SK-N-MC (cell line): ENCODE measurements at regions not wholly inside any gene's neighbourhood (a gene's known extent, or its start where the extent isn't known, plus 50 kb on each side); places are given as distances from the start of the nearest gene placed in this dataset.

Source experiments
- DNase-seq: peaks from one replicate; pipeline ENCODE4 v3.0.0-alpha.2; 2011; ENCODE audit warnings: low read depth, low spot score
- H3K27ac ChIP-seq: fragments of 200-600 bp; sonication (generic); 2 replicates; pipeline ENCODE4 v1.5.1; 2016; ENCODE audit warnings: mixed run types
- H3K36me3 ChIP-seq: fragments of 200-600 bp; sonication (generic); 2 replicates; pipeline ENCODE4 v1.6.1; 2017; ENCODE audit warnings: antibody characterized with exemption, low read length, mixed read lengths; ENCODE audit not compliant: insufficient read depth
- H3K4me3 ChIP-seq: fragments of 200-600 bp; sonication (generic); 2 replicates; pipeline ENCODE4 v1.5.1; 2016
- H3K9ac ChIP-seq: fragments of 200-600 bp; sonication (generic); 2 replicates; pipeline ENCODE4 v1.8.0; 2017; ENCODE audit warnings: mixed run types, mixed read lengths; ENCODE audit not compliant: insufficient read length
- H3K9me3 ChIP-seq: fragments of 200-600 bp; sonication (generic); 2 replicates; pipeline ENCODE4 v1.6.1; 2017; ENCODE audit warnings: low read depth, mild to moderate bottlenecking, antibody characterized with exemption, low read length, moderate library complexity, mixed read lengths
- EZH2 ChIP-seq: fragments of 200-600 bp; sonication (generic); IDR thresholded peaks from one replicate; pipeline ENCODE4 v1.6.1; 2017; ENCODE audit warnings: antibody characterized with exemption
- FOXP2 ChIP-seq: optimal IDR thresholded peaks from 2 replicates; pipeline ENCODE3; 2011; ENCODE audit warnings: mild to moderate bottlenecking, moderate library complexity; ENCODE audit not compliant: insufficient read depth; ENCODE audit errors: extremely low read length, control extremely low read depth
- POLR2AphosphoS5 ChIP-seq: IDR thresholded peaks from 2 replicates; pipeline ENCODE4 v1.6.1; 2012; ENCODE audit warnings: mild to moderate bottlenecking, low read depth, low read length, borderline replicate concordance

DNA sequence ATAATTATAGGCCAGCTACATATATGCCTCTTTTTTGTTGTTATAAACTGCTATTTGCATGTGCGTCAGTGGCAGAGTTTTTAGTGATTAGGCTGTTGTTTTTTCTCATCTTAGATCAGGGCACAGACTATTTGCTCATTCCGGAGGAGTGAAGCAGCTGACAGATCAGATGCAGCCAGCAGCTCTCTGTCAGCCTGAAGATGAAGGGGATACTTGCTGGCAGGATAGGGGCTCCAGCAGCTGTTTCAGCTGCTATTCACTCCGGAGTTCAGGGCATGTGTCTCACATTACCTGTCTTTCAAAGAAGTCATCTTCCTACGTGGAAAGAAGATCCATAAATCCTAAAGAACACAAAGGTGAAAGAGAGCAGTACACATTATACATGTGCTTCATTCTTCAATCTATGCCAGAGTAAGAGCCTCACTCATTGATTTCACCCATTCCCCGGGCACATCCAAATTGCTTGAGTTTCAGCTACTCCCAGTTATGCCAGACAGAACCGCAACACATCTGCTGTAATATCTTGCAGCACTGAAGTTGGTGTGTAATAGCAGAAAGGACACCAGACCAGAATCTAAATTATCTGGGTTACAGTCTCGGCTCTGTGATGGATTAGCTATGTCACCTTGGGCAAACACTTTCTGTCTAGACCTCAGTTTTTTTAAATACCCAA is 182.8 kb upstream of the CHRM2 start:
- no peak for DNase-seq
- TF ChIP-seq EZH2 (no peak), FOXP2 (no peak), POLR2AphosphoS5 (no peak)
- no peaks in the 10 kb centered on the region for H3K9me3 ChIP-seq
- H3K9ac ChIP-seq = no peak overlapping the region
- H3K36me3 ChIP-seq = no peaks in the 10 kb centered on the region
- no peak overlapping the region for H3K4me3 ChIP-seq
- no peak overlapping the region for H3K27ac ChIP-seq

DNA sequence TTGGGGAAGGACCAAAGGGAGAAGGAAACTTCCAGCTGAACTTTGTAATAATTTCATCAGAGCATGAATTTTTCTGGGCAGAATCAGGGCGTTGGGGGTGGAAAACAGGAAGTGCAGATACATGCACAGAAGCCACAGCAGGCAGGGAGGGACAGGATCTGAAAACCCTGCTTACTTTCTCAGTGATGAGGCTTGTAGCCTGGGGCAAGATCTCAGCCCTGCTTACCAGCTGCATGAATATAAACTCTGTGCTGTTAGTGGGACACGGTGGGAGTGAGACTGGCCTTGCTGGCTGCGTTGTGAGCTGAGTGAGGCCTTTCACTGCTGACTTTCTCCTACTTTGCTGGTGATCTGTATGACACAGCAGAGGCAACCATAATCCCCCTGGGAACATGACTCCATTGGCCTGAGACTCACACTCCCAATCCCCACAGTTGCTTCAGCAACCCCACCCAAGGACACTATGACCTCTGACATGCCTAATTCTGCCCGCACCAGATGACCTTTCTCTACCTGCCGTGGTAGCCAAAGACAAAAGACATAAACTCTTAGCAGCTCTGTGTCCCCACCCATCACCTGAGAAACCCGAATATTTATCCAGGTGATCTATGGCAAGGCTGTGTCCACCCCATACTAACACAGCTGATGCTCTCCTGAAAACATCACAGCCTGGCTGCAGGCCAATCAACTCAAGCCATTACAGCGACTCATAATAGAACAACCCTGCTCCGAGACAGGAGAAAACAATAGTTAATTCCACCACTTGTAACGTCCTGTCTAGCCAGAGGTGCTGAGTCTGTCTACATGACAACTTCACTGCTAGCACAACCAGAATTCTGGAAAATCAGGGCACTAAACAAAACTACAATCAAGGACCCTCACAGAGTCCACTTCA is 190.7 kb upstream of the CHRM2 start:
- peak overlapping the region; percentile 97 for H3K27ac ChIP-seq
- H3K4me3 ChIP-seq = peak overlapping the region; percentile 66
- H3K9ac ChIP-seq = peak overlapping the region; percentile 77
- peak; percentile 95 for DNase-seq
- H3K36me3 ChIP-seq = no peaks in the 10 kb centered on the region; the same call in 1 of the 2 replicates
- H3K9me3 ChIP-seq = peaks cover 15% of the 10 kb centered on the region; the same call in 1 of the 2 replicates
- TF ChIP-seq EZH2 (no peak), POLR2AphosphoS5 (peak; percentile 27; the same call in 1 of the 2 replicates), FOXP2 (no peak)

DNA sequence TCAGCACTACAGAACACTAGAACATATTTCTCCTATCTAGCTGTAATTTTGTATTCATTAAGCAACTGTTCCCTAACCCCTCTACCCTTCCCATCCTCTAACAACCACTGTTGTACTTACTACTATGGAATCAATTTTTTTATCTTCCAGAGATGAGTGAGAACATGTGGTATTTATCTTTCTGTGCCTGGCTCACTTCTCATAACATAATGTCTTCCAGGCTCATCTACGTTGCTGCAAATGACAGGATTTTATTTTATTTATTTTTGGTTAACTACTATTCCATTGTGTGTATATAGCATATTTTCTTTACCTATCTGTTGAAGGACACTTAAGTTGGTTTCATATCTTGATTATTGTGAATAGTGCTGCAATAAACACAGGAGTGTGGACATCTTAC is 200.9 kb upstream of the CHRM2 start:
- Histone ChIP-seq H3K27ac (no peak overlapping the region), H3K9ac (no peak overlapping the region), H3K36me3 (no peaks in the 10 kb centered on the region), H3K4me3 (no peak overlapping the region), H3K9me3 (peaks cover 12% of the 10 kb centered on the region)
- DNase-seq = no peak
- no peak for TF ChIP-seq POLR2AphosphoS5
- no peak for TF ChIP-seq EZH2
- no peak for TF ChIP-seq FOXP2

DNA sequence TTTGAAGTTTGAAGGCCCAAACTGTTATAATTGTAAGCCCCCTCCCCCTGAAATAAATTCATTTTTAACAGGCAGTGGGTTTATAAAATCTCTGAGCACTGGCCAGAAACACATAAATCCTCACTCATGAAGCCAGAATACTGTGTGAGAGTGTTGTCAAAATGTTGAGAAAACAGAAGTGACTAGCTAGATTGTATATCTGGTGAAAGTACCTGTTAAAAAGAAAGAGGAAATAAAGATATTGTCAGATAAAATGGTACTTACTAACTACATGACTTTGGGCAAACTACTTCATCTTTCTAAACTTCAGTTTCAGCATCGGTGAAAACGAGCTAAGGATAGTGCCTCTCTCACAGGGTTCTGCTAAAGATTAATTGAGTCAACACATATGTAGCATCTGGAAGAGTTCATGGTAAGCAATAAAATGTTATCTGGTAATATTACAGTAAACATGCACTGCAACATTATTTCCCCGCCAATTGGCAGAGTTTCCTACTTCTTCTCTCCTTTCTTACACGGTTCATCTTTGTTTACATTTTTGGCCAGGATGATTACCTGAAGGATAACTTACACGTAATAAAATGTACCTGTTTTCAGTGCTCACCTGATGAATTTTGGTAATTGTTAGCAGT is 202.5 kb upstream of the CHRM2 start:
- TF ChIP-seq POLR2AphosphoS5 (no peak), FOXP2 (no peak), EZH2 (no peak)
- DNase-seq = no peak
- Histone ChIP-seq H3K27ac (no peak overlapping the region), H3K4me3 (no peak overlapping the region), H3K36me3 (no peaks in the 10 kb centered on the region), H3K9me3 (no peaks in the 10 kb centered on the region), H3K9ac (no peak overlapping the region)

- Histone ChIP-seq H3K9me3 (no peaks in the 10 kb centered on the region), H3K27ac (peak overlapping the region; percentile 78), H3K36me3 (no peaks in the 10 kb centered on the region), H3K4me3 (peak overlapping the region; percentile 16; the same call in 1 of the 2 replicates), H3K9ac (no peak overlapping the region)
- peak; percentile 25; the same call in 1 of the 2 replicates for TF ChIP-seq POLR2AphosphoS5
- no peak for TF ChIP-seq EZH2
- no peak for TF ChIP-seq FOXP2
- DNase-seq = no peak
These were observed 203.9 kb upstream of the CHRM2 start for GRCh38 chr7:136664537-136664936.

GRCh38 chr7:136657482-136657921 is 210.9 kb upstream of the CHRM2 start:
- Histone ChIP-seq H3K4me3 (0 out of 2 replicates have a peak overlapping the region, but pooled peaks have one; percentile 5), H3K9me3 (no peaks in the 10 kb centered on the region)
- DNase-seq = no peak

DNA sequence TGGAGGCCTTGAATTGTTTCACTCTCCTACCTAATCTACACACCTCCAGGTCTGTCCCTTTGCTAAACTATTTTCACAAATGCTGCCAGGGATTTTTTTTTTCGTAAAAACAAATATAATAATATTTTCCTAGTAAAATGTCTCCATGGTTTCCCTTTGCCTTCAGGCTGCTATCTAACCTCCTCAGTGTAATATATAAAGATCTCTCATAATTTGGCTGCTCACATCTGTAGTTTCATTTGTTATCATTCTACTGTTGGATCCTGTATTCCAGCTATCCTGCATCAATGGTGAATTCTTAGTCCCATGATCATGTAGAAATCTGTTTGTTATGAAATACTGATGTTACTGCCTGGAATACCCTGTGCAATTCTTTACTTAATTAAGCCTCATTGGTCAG is 211.9 kb upstream of the CHRM2 start:
- DNase-seq = no peak
- no peak overlapping the region for H3K9ac ChIP-seq
- H3K9me3 ChIP-seq = no peaks in the 10 kb centered on the region
- no peak overlapping the region for H3K27ac ChIP-seq
- no peak overlapping the region for H3K4me3 ChIP-seq
- TF ChIP-seq POLR2AphosphoS5 (no peak), EZH2 (no peak), FOXP2 (no peak)
- H3K36me3 ChIP-seq = no peaks in the 10 kb centered on the region

More at GRCh38 chr7:136657482-136657921, 210.9 kb upstream of the CHRM2 start:
- Histone ChIP-seq H3K27ac (peak overlapping the region; percentile 55), H3K36me3 (no peaks in the 10 kb centered on the region), H3K9ac (no peak overlapping the region)
- no peak for TF ChIP-seq POLR2AphosphoS5
- no peak for TF ChIP-seq FOXP2
- TF ChIP-seq EZH2 = no peak

DNA sequence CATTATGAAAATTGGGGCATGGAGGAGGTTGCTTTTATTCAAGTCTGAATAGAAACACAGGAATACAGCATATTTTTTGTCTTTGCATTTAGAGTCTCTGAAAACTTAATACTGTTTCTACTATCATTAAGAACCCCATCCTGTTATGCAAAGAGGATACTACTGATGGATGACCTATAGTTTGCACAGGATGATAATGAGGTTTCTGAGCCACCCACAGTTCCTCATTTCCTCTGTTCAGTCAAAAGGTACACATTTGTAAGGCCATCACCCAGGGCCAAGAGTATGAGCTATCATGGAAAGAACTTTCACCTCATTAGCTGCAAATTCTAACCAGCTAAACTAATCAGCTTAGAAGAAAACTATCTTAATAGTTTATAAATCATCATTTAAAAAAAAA is 213.0 kb upstream of the CHRM2 start:
- Histone ChIP-seq H3K9ac (no peak overlapping the region), H3K27ac (no peak overlapping the region), H3K36me3 (no peaks in the 10 kb centered on the region), H3K4me3 (no peak overlapping the region), H3K9me3 (peaks cover 3% of the 10 kb centered on the region; the same call in 1 of the 2 replicates)
- no peak for DNase-seq
- no peak for TF ChIP-seq EZH2
- TF ChIP-seq FOXP2 = no peak
- no peak for TF ChIP-seq POLR2AphosphoS5
